H9 (cell line): ENCODE measurements at regions not wholly inside any gene's neighbourhood (a gene's known extent, or its start where the extent isn't known, plus 50 kb on each side); places are given as distances from the start of the nearest gene placed in this dataset.
A peak's percentile ranks its signal among the peaks of the same experiment; 100 is the strongest.

Source experiments
- DNase-seq: peaks from one replicate; pipeline ENCODE4 v3.0.0-alpha.2; 2017
- H2AFZ ChIP-seq: one replicate; pipeline ENCODE4 v1.6.1; 2013; ENCODE audit warnings: mild to moderate bottlenecking, low read length, control low read depth, moderate library complexity
- H2AK5ac ChIP-seq: 2 replicates; pipeline ENCODE4 v1.6.1; 2013; ENCODE audit warnings: low read length, control low read depth, mixed read lengths; ENCODE audit not compliant: insufficient read length
- H2BK120ac ChIP-seq: one replicate; pipeline ENCODE4 v1.6.1; 2013; ENCODE audit warnings: low read depth, mild to moderate bottlenecking, low read length, control low read depth, inconsistent platforms; ENCODE audit not compliant: poor library complexity, severe bottlenecking
- H2BK12ac ChIP-seq: 2 replicates; pipeline ENCODE4 v1.6.1; 2013; ENCODE audit warnings: low read length, control low read depth, mixed read lengths, low read depth; ENCODE audit not compliant: insufficient read length
- H2BK15ac ChIP-seq: 2 replicates; pipeline ENCODE4 v1.6.1; 2013; ENCODE audit warnings: low read depth, low read length, control low read depth
- H2BK20ac ChIP-seq: one replicate; pipeline ENCODE4 v1.6.1; 2013; ENCODE audit warnings: low read depth, mild to moderate bottlenecking, low read length, control low read depth, inconsistent platforms; ENCODE audit not compliant: poor library complexity, severe bottlenecking
- H2BK5ac ChIP-seq: 2 replicates; pipeline ENCODE4 v1.6.1; 2013; ENCODE audit warnings: low read length, control low read depth, mixed read lengths; ENCODE audit not compliant: insufficient read length
- H3K14ac ChIP-seq: 2 replicates; pipeline ENCODE4 v1.6.1; 2013; ENCODE audit warnings: low read length, control low read depth; ENCODE audit not compliant: insufficient read depth
- H3K18ac ChIP-seq: 2 replicates; pipeline ENCODE4 v1.6.1; 2013; ENCODE audit warnings: low read depth, mild to moderate bottlenecking, mixed read lengths, low read length, control low read depth; ENCODE audit not compliant: insufficient read length
- H3K23ac ChIP-seq: 2 replicates; pipeline ENCODE4 v1.6.1; 2013; ENCODE audit warnings: low read length, control low read depth, mixed read lengths, low read depth; ENCODE audit not compliant: insufficient read length
- H3K23me2 ChIP-seq: 2 replicates; pipeline ENCODE4 v1.6.1; 2013; ENCODE audit warnings: low read depth, mild to moderate bottlenecking, mixed read lengths, low read length, control low read depth; ENCODE audit not compliant: insufficient read length, poor library complexity, severe bottlenecking
- H3K27ac ChIP-seq: 2 replicates; pipeline ENCODE4 v1.5.1; 2013; ENCODE audit warnings: low read length, control low read depth, mixed read lengths, low read depth; ENCODE audit not compliant: insufficient read length
- H3K27me3 ChIP-seq: 2 replicates; pipeline ENCODE4 v1.6.1; 2013; ENCODE audit warnings: low read length, control low read depth, inconsistent platforms; ENCODE audit not compliant: insufficient read depth
- H3K4ac ChIP-seq: 2 replicates; pipeline ENCODE4 v1.6.1; 2013; ENCODE audit warnings: low read depth, mild to moderate bottlenecking, control low read depth, inconsistent platforms, low read length, moderate library complexity
- H3K4me1 ChIP-seq: 2 replicates; pipeline ENCODE4 v1.6.1; 2013; ENCODE audit warnings: low read length, control low read depth, inconsistent platforms; ENCODE audit not compliant: insufficient read depth
- H3K4me2 ChIP-seq: 2 replicates; pipeline ENCODE4 v1.6.1; 2013; ENCODE audit warnings: low read length, control low read depth, mixed read lengths; ENCODE audit not compliant: insufficient read length, insufficient read depth
- H3K56ac ChIP-seq: 2 replicates; pipeline ENCODE4 v1.6.1; 2013; ENCODE audit warnings: low read depth, mild to moderate bottlenecking, mixed read lengths, low read length, control low read depth; ENCODE audit not compliant: insufficient read length
- H3K79me1 ChIP-seq: 2 replicates; pipeline ENCODE4 v1.6.1; 2013; ENCODE audit warnings: low read depth, mild to moderate bottlenecking, moderate library complexity, low read length, control low read depth, inconsistent platforms; ENCODE audit not compliant: insufficient read depth, poor library complexity, severe bottlenecking
- H3K79me2 ChIP-seq: 2 replicates; pipeline ENCODE4 v1.6.1; 2013; ENCODE audit warnings: low read length, control low read depth, inconsistent platforms; ENCODE audit not compliant: insufficient read depth
- H3K9ac ChIP-seq: 2 replicates; pipeline ENCODE4 v1.6.1; 2013; ENCODE audit warnings: low read length, control low read depth, mixed read lengths; ENCODE audit not compliant: insufficient read length; ENCODE audit errors: extremely low read depth
- H3K9me3 ChIP-seq: one replicate; pipeline ENCODE4 v1.6.1; 2013; ENCODE audit warnings: low read depth, low read length, inconsistent platforms; ENCODE audit not compliant: control insufficient read depth
- H3T11ph ChIP-seq: one replicate; pipeline ENCODE4 v1.6.1; 2013; ENCODE audit warnings: mild to moderate bottlenecking, low read length, control low read depth, inconsistent platforms
- H4K20me1 ChIP-seq: one replicate; pipeline ENCODE4 v1.6.1; 2013; ENCODE audit not compliant: control insufficient read depth, insufficient read length, insufficient read depth
- H4K5ac ChIP-seq: 2 replicates; pipeline ENCODE4 v1.6.1; 2013; ENCODE audit warnings: low read depth, mild to moderate bottlenecking, mixed read lengths, low read length, control low read depth; ENCODE audit not compliant: insufficient read length
- H4K8ac ChIP-seq: replicated peaks from 2 replicates; pipeline ENCODE4 v1.6.1; 2013; ENCODE audit warnings: low read length, control low read depth, mixed read lengths, low read depth; ENCODE audit not compliant: insufficient read length
- H4K91ac ChIP-seq: 2 replicates; pipeline ENCODE4 v1.6.1; 2013; ENCODE audit warnings: low read depth, mild to moderate bottlenecking, moderate library complexity, mixed read lengths, low read length, control low read depth; ENCODE audit not compliant: insufficient read length
- H3K27ac Mint-ChIP-seq, 3 experiments: 2 replicates in 2 of 3; 3 replicates in 1 of 3; pipeline ENCODE4 v1.8.0; 2020 to 2021; ENCODE audit warnings: mixed read lengths in 3 of 3, mild to moderate bottlenecking in 1 of 3, moderate library complexity in 1 of 3
- H3K27me3 Mint-ChIP-seq: 2 replicates; pipeline ENCODE4 v1.8.0; 2021; ENCODE audit warnings: low read depth, mild to moderate bottlenecking, moderate library complexity, mixed read lengths
- H3K36me3 Mint-ChIP-seq, 3 experiments: 2 replicates in 2 of 3; 3 replicates in 1 of 3; pipeline ENCODE4 v1.8.0; 2020 to 2021; ENCODE audit warnings: low read depth in 3 of 3, mixed read lengths in 3 of 3; ENCODE audit not compliant: insufficient read depth in 1 of 3
- H3K4me1 Mint-ChIP-seq, 2 experiments: 2 replicates each; pipeline ENCODE4 v1.8.0; 2020; ENCODE audit warnings: mixed read lengths in 2 of 2
- H3K4me3 Mint-ChIP-seq, 2 experiments: 2 replicates in 1 of 2; 3 replicates in 1 of 2; pipeline ENCODE4 v1.8.0; 2020 to 2021; ENCODE audit warnings: mild to moderate bottlenecking in 2 of 2, mixed read lengths in 2 of 2, moderate library complexity in 1 of 2
- H3K9me3 Mint-ChIP-seq, 2 experiments: 2 replicates in 1 of 2; 3 replicates in 1 of 2; pipeline ENCODE4 v1.8.0; 2020; ENCODE audit warnings: mild to moderate bottlenecking in 2 of 2, mixed read lengths in 2 of 2, moderate library complexity in 1 of 2
- CTCF ChIP-seq: fragments of 200-600 bp; sonication (generic); conservative IDR thresholded peaks from 3 replicates; pipeline ENCODE4 v1.8.0; 2021; ENCODE audit warnings: antibody characterized with exemption, mild to moderate bottlenecking
- WGBS: extraction: QIAGEN DNeasy Blood & Tissue Kit; methylation state at CpG from one replicate; pipeline ENCODE4 v1.1.7; 2013; ENCODE audit warnings: missing lambda C conversion rate, low lambda C conversion rate, mixed read lengths; ENCODE audit not compliant: insufficient read length; ENCODE audit errors: extremely low coverage; 5-methylcytosine and 5-hydroxymethylcytosine counted together

DNA sequence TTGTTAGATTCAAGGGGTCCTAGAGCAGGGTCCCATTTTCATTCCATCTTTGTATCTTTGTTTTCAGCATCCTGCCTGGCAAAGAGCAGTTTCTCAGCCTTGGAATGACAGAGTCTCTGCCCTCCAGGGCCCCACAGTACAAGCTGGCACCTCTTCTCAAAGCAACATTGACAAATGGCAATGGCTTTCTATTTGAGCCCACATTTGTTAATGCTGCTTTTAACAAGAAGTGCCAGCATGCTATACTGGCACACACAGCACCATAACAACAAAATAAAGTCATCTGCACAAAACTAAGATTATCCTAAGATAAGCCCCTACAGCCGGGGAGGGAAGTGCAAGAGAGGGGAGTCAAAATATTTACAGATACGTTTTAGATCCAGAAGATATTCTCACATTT is 309.7 kb upstream of the C11orf87 start:
- Histone ChIP-seq H3K4me1 (peaks cover 3% of the 10 kb centered on the region; the same call in 1 of the 2 replicates), H2BK5ac (no peak overlapping the region), H4K91ac (no peak overlapping the region), H3K79me2 (no peaks in the 10 kb centered on the region), H3K27ac (no peak overlapping the region), H2BK15ac (no peak overlapping the region), H3K9me3 (no peaks in the 10 kb centered on the region), H3T11ph (no peak overlapping the region), H4K20me1 (no peaks in the 10 kb centered on the region), H3K27me3 (no peaks in the 10 kb centered on the region), H2BK120ac (no peak overlapping the region), H2BK20ac (no peak overlapping the region), H3K56ac (no peak overlapping the region), H2BK12ac (no peak overlapping the region), H2AFZ (no peak overlapping the region), H3K79me1 (no peaks in the 10 kb centered on the region), H3K4me2 (no peak overlapping the region), H3K9ac (no peak overlapping the region), H3K23me2 (no peaks in the 10 kb centered on the region), H4K8ac (no peak overlapping the region), H4K5ac (no peak overlapping the region), H3K18ac (no peak overlapping the region), H3K14ac (no peak overlapping the region), H2AK5ac (no peak overlapping the region), H3K4ac (no peak overlapping the region), H3K23ac (no peak overlapping the region)
- WGBS: no CpG with 5 or more reads among the region's 2 CpGs
- peak overlapping the region in 1 of 3 experiments; percentile 70; a peak in 2 of 7 replicates for H3K27ac Mint-ChIP-seq
- H3K36me3 Mint-ChIP-seq: peaks cover 0 to 2% (median 0%) of the 10 kb centered on the region in 3 experiments; a peak in 1 of 7 replicates
- peaks cover 22 to 23% of the 10 kb centered on the region in 2 experiments for H3K4me1 Mint-ChIP-seq
- H3K27me3 Mint-ChIP-seq: no peaks in the 10 kb centered on the region
- no peak for DNase-seq
- TF ChIP-seq CTCF: no peak
- H3K4me3 Mint-ChIP-seq: no peak overlapping the region; a peak in 2 of 5 replicates
- H3K9me3 Mint-ChIP-seq: no peaks in the 10 kb centered on the region
